ENCODE measurements at regions not wholly inside any gene's neighbourhood (a gene's known extent, or its start where the extent isn't known, plus 50 kb on each side); places are given as distances from the start of the nearest gene placed in this dataset.

- Mint-ChIP-seq H3K4me3 (ENCODE audit: unreplicated experiment) (no peak overlapping the region), H3K36me3 (ENCODE audit: low read depth) (no peaks in the 10 kb centered on the region), H3K27ac (ENCODE audit: unreplicated experiment) (no peak overlapping the region), H3K9me3 (ENCODE audit: low read depth) (peaks cover 5% of the 10 kb centered on the region), H3K4me1 (ENCODE audit: low read depth) (no peaks in the 10 kb centered on the region), H3K27me3 (ENCODE audit: low read depth) (peaks cover 10% of the 10 kb centered on the region)
- DNase-seq (ENCODE audit: low spot score) = no peak
- no peak for TF ChIP-seq CTCF (IDR thresholded peaks at IDR 0.05)
These were observed 515.0 kb downstream of the CDH26 start for GRCh38 chr20:60473211-60473610.

- Mint-ChIP-seq H3K4me3 (ENCODE audit: unreplicated experiment) (no peak overlapping the region), H3K9me3 (ENCODE audit: low read depth) (peaks cover 5% of the 10 kb centered on the region), H3K27me3 (ENCODE audit: low read depth) (peaks cover 12% of the 10 kb centered on the region), H3K27ac (ENCODE audit: unreplicated experiment) (no peak overlapping the region), H3K36me3 (ENCODE audit: low read depth) (no peaks in the 10 kb centered on the region), H3K4me1 (ENCODE audit: low read depth) (no peaks in the 10 kb centered on the region)
- no peak for TF ChIP-seq CTCF (IDR thresholded peaks at IDR 0.05)
- DNase-seq (ENCODE audit: low spot score) = no peak
These were observed 516.2 kb downstream of the CDH26 start for GRCh38 chr20:60474385-60474910.

- H3K36me3 Mint-ChIP-seq (ENCODE audit: low read depth) = no peaks in the 10 kb centered on the region
- H3K9me3 Mint-ChIP-seq (ENCODE audit: low read depth) = no peaks in the 10 kb centered on the region
- H3K27me3 Mint-ChIP-seq (ENCODE audit: low read depth) = peaks cover 10% of the 10 kb centered on the region
- no peak overlapping the region for H3K4me3 Mint-ChIP-seq (ENCODE audit: unreplicated experiment)
- TF ChIP-seq CTCF (IDR thresholded peaks at IDR 0.05) = no peak
- DNase-seq (ENCODE audit: low spot score) = no peak
- no peak overlapping the region for H3K27ac Mint-ChIP-seq (ENCODE audit: unreplicated experiment)
- H3K4me1 Mint-ChIP-seq (ENCODE audit: low read depth) = no peaks in the 10 kb centered on the region
These were observed 517.8 kb downstream of the CDH26 start for GRCh38 chr20:60476045-60476444.

GRCh38 chr20:60477958-60478357 lies 519.7 kb downstream of the CDH26 start:
- no peak for DNase-seq (ENCODE audit: low spot score)
- peaks cover 10% of the 10 kb centered on the region for H3K27me3 Mint-ChIP-seq (ENCODE audit: low read depth)
- no peak overlapping the region for H3K4me3 Mint-ChIP-seq (ENCODE audit: unreplicated experiment)
- H3K9me3 Mint-ChIP-seq (ENCODE audit: low read depth) = no peaks in the 10 kb centered on the region
- TF ChIP-seq CTCF (IDR thresholded peaks at IDR 0.05) = no peak
- no peaks in the 10 kb centered on the region for H3K4me1 Mint-ChIP-seq (ENCODE audit: low read depth)
- no peak overlapping the region for H3K27ac Mint-ChIP-seq (ENCODE audit: unreplicated experiment)
- no peaks in the 10 kb centered on the region for H3K36me3 Mint-ChIP-seq (ENCODE audit: low read depth)

GRCh38 chr20:60478533-60478932 lies 520.3 kb downstream of the CDH26 start:
- Mint-ChIP-seq H3K27me3 (ENCODE audit: low read depth) (peaks cover 9% of the 10 kb centered on the region), H3K27ac (ENCODE audit: unreplicated experiment) (no peak overlapping the region), H3K9me3 (ENCODE audit: low read depth) (no peaks in the 10 kb centered on the region), H3K4me3 (ENCODE audit: unreplicated experiment) (no peak overlapping the region), H3K4me1 (ENCODE audit: low read depth) (no peaks in the 10 kb centered on the region), H3K36me3 (ENCODE audit: low read depth) (no peaks in the 10 kb centered on the region)
- TF ChIP-seq CTCF (IDR thresholded peaks at IDR 0.05) = no peak
- no peak for DNase-seq (ENCODE audit: low spot score)
